ENCODE measurements at regions not wholly inside any gene's neighbourhood (a gene's known extent, or its start where the extent isn't known, plus 50 kb on each side); places are given as distances from the start of the nearest gene placed in this dataset.

DNA sequence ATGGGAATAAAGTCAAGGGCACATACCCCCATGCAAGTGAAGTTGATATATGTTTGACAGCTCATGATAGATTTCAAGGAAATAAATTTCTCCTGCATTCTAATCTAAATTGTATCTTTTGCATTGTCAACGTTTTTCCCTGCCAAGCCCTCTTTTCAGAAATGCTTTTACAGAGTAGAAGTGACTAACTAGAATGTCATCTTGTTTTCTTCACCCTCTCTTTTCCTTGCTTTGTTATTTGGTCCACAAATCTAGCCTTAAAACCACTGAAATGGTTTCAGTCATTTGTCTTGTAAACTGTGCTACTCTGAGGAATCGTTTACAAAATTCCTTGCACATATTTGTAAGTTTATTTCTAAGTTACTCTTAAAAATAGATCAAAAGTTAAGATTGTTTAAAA lies 600.8 kb upstream of the CXADR start:
- Histone ChIP-seq H3K9me3 (no peaks in the 10 kb centered on the region), H3K4me1 (no peaks in the 10 kb centered on the region), H3K36me3 (no peaks in the 10 kb centered on the region), H3K4me3 (no peak overlapping the region), H3K27me3 (no peaks in the 10 kb centered on the region), H3K27ac (no peak overlapping the region)
- no peak for ATAC-seq
- intact Hi-C loops (cut with DNase I) = no loop called here
- DNase-seq = no peak
- TF ChIP-seq, protein P1, sequence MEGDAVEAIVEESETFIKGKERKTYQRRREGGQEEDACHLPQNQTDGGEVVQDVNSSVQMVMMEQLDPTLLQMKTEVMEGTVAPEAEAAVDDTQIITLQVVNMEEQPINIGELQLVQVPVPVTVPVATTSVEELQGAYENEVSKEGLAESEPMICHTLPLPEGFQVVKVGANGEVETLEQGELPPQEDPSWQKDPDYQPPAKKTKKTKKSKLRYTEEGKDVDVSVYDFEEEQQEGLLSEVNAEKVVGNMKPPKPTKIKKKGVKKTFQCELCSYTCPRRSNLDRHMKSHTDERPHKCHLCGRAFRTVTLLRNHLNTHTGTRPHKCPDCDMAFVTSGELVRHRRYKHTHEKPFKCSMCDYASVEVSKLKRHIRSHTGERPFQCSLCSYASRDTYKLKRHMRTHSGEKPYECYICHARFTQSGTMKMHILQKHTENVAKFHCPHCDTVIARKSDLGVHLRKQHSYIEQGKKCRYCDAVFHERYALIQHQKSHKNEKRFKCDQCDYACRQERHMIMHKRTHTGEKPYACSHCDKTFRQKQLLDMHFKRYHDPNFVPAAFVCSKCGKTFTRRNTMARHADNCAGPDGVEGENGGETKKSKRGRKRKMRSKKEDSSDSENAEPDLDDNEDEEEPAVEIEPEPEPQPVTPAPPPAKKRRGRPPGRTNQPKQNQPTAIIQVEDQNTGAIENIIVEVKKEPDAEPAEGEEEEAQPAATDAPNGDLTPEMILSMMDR (IDR thresholded peaks at IDR 0.05) = no peak

DNA sequence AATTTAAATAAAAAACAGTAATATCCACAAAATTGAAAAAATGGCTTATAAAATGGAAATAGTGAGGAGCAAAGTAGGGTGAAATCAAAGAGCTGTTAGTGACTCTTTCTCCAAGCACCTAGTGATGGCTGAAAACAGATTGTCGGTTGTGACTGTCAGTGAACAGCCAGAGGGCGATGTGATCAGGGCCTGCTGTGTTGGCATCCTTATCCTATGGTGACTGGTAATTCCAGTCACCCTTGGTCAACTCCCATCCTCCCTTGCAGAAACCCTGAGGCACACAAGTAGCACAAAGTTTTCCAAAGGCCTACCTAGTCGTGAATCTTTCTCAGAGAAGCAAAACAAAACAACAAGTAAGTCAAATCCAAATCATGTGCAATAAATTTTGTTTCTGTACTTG lies 599.8 kb upstream of the CXADR start:
- no peaks in the 10 kb centered on the region for H3K9me3 ChIP-seq

DNA sequence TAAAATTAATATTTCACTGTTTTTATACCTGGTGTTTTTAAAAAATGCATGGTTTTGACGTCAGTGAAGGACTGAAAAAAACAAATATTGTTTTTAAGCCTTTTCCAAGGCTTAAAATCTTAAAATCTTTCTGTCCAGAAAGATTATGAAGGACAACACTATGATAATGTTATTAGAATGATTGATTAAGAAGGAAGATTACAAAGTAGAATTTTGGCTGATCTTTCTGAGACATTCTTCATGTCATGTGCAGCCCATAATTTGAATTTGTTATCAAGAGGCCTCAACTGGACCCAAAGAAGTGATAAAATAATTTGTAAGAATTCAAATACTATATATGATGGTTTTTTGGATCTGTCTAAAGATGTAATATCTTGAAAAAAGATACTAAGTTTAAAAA lies 584.4 kb upstream of the CXADR start:
- H3K36me3 ChIP-seq = no peaks in the 10 kb centered on the region
- no peak overlapping the region for H3K4me3 ChIP-seq
- intact Hi-C loops (cut with DNase I) = no loop called here
- no peaks in the 10 kb centered on the region for H3K4me1 ChIP-seq
- H3K27ac ChIP-seq = no peak overlapping the region
- TF ChIP-seq, protein P1 (IDR thresholded peaks at IDR 0.05) = no peak
- DNase-seq = no peak
- no peaks in the 10 kb centered on the region for H3K9me3 ChIP-seq
- no peak for ATAC-seq
- no peaks in the 10 kb centered on the region for H3K27me3 ChIP-seq

More for the DNA sequence above, 599.8 kb upstream of the CXADR start:
- Histone ChIP-seq H3K27ac (no peak overlapping the region), H3K36me3 (no peaks in the 10 kb centered on the region), H3K27me3 (no peaks in the 10 kb centered on the region), H3K4me1 (no peaks in the 10 kb centered on the region), H3K4me3 (no peak overlapping the region)
- ATAC-seq = no peak
- intact Hi-C loops (cut with DNase I) = no loop called here
- DNase-seq = no peak
- TF ChIP-seq, protein P1 (IDR thresholded peaks at IDR 0.05) = no peak

DNA sequence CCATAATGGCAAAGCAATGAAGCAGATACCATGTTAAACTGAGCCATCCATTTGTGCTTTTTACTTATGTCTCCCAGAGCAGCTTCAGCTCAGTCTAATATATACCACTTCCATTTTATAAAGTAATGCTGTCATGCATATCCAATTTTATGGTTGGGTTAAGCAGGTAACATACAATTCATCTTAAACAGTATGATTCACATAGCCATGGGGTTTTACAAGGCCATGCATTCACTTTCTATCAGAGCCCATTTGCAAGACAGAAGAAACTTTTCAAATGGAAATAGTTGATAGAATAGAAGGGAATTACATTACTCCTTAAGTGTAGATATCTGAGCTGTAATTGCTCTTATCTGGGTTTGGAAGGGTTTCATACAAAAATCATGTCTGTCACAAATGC lies 580.5 kb upstream of the CXADR start:
- H3K4me1 ChIP-seq = no peaks in the 10 kb centered on the region
- no peak for DNase-seq
- H3K4me3 ChIP-seq = no peak overlapping the region
- no peaks in the 10 kb centered on the region for H3K27me3 ChIP-seq
- H3K36me3 ChIP-seq = no peaks in the 10 kb centered on the region
- intact Hi-C loops (cut with DNase I) = no loop called here
- no peak for ATAC-seq
- TF ChIP-seq, protein P1 (IDR thresholded peaks at IDR 0.05) = no peak
- H3K27ac ChIP-seq = no peak overlapping the region
- H3K9me3 ChIP-seq = no peaks in the 10 kb centered on the region

DNA sequence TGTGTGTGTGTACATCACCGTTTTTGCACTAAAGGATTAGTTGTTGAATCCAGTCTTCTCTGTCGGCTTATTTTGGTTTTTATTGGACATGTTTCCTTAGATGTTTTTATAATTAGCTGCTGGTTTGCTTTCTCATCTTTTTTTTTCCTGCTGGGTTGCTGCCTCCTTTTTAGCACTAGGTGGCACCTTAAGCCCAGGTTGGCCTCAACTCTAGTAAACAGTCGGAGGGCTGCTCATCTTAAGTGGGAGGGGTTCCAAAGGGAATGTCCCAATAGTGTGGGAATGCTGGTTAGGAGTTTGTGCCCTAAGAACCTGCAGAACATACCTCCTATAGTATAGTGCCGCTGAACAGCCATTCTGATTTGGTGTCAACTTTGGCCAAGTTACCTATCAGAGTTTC lies 570.1 kb upstream of the CXADR start:
- no peaks in the 10 kb centered on the region for H3K27me3 ChIP-seq
- H3K36me3 ChIP-seq = no peaks in the 10 kb centered on the region
- no peak overlapping the region for H3K4me3 ChIP-seq
- no peak for ATAC-seq
- TF ChIP-seq, protein P1 (IDR thresholded peaks at IDR 0.05) = no peak
- no peaks in the 10 kb centered on the region for H3K9me3 ChIP-seq
- no peak for DNase-seq
- no peak overlapping the region for H3K27ac ChIP-seq
- intact Hi-C loops (cut with DNase I) = no loop called here
- H3K4me1 ChIP-seq = no peaks in the 10 kb centered on the region

DNA sequence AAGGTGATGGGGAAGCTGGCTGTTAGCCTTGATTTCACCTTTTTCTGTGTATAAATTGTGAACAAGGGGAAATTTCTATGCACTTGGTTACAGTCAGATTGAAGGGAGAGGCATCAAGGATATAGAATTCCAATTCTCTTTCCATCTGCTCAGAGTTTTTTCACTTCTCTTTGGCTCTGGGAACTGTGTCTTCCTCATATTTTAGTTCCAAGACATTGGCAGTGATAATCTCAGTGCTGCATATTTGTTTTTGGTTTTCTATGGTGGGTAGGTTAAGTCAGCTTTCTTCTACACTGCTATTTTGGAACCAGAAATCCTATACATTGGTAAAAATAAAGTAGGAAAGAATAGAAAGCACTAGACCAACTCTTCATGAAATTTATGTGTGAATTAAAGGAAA lies 569.6 kb upstream of the CXADR start:
- no peak overlapping the region for H3K27ac ChIP-seq
- intact Hi-C loops (cut with DNase I) = no loop called here
- DNase-seq (no peak), ATAC-seq (no peak)
- TF ChIP-seq, protein P1 (IDR thresholded peaks at IDR 0.05) = no peak
- no peaks in the 10 kb centered on the region for H3K27me3 ChIP-seq
- no peaks in the 10 kb centered on the region for H3K4me1 ChIP-seq
- no peak overlapping the region for H3K4me3 ChIP-seq
- no peaks in the 10 kb centered on the region for H3K9me3 ChIP-seq
- no peaks in the 10 kb centered on the region for H3K36me3 ChIP-seq
